H9 (cell line): ENCODE measurements at regions not wholly inside any gene's neighbourhood (a gene's known extent, or its start where the extent isn't known, plus 50 kb on each side); places are given as distances from the start of the nearest gene placed in this dataset.
A peak's percentile ranks its signal among the peaks of the same experiment; 100 is the strongest.

ENCODE experiments used
- DNase-seq: peaks from one replicate; pipeline ENCODE4 v3.0.0-alpha.2; 2017
- H2AFZ ChIP-seq: one replicate; pipeline ENCODE4 v1.6.1; 2013; ENCODE audit warnings: mild to moderate bottlenecking, low read length, control low read depth, moderate library complexity
- H2AK5ac ChIP-seq: 2 replicates; pipeline ENCODE4 v1.6.1; 2013; ENCODE audit warnings: low read length, control low read depth, mixed read lengths; ENCODE audit not compliant: insufficient read length
- H2BK120ac ChIP-seq: one replicate; pipeline ENCODE4 v1.6.1; 2013; ENCODE audit warnings: low read depth, mild to moderate bottlenecking, low read length, control low read depth, inconsistent platforms; ENCODE audit not compliant: poor library complexity, severe bottlenecking
- H2BK12ac ChIP-seq: 2 replicates; pipeline ENCODE4 v1.6.1; 2013; ENCODE audit warnings: low read length, control low read depth, mixed read lengths, low read depth; ENCODE audit not compliant: insufficient read length
- H2BK15ac ChIP-seq: 2 replicates; pipeline ENCODE4 v1.6.1; 2013; ENCODE audit warnings: low read depth, low read length, control low read depth
- H2BK20ac ChIP-seq: one replicate; pipeline ENCODE4 v1.6.1; 2013; ENCODE audit warnings: low read depth, mild to moderate bottlenecking, low read length, control low read depth, inconsistent platforms; ENCODE audit not compliant: poor library complexity, severe bottlenecking
- H2BK5ac ChIP-seq: 2 replicates; pipeline ENCODE4 v1.6.1; 2013; ENCODE audit warnings: low read length, control low read depth, mixed read lengths; ENCODE audit not compliant: insufficient read length
- H3K14ac ChIP-seq: 2 replicates; pipeline ENCODE4 v1.6.1; 2013; ENCODE audit warnings: low read length, control low read depth; ENCODE audit not compliant: insufficient read depth
- H3K18ac ChIP-seq: 2 replicates; pipeline ENCODE4 v1.6.1; 2013; ENCODE audit warnings: low read depth, mild to moderate bottlenecking, mixed read lengths, low read length, control low read depth; ENCODE audit not compliant: insufficient read length
- H3K23ac ChIP-seq: 2 replicates; pipeline ENCODE4 v1.6.1; 2013; ENCODE audit warnings: low read length, control low read depth, mixed read lengths, low read depth; ENCODE audit not compliant: insufficient read length
- H3K23me2 ChIP-seq: 2 replicates; pipeline ENCODE4 v1.6.1; 2013; ENCODE audit warnings: low read depth, mild to moderate bottlenecking, mixed read lengths, low read length, control low read depth; ENCODE audit not compliant: insufficient read length, poor library complexity, severe bottlenecking
- H3K27ac ChIP-seq: 2 replicates; pipeline ENCODE4 v1.5.1; 2013; ENCODE audit warnings: low read length, control low read depth, mixed read lengths, low read depth; ENCODE audit not compliant: insufficient read length
- H3K27me3 ChIP-seq: 2 replicates; pipeline ENCODE4 v1.6.1; 2013; ENCODE audit warnings: low read length, control low read depth, inconsistent platforms; ENCODE audit not compliant: insufficient read depth
- H3K4ac ChIP-seq: 2 replicates; pipeline ENCODE4 v1.6.1; 2013; ENCODE audit warnings: low read depth, mild to moderate bottlenecking, control low read depth, inconsistent platforms, low read length, moderate library complexity
- H3K4me1 ChIP-seq: 2 replicates; pipeline ENCODE4 v1.6.1; 2013; ENCODE audit warnings: low read length, control low read depth, inconsistent platforms; ENCODE audit not compliant: insufficient read depth
- H3K4me2 ChIP-seq: 2 replicates; pipeline ENCODE4 v1.6.1; 2013; ENCODE audit warnings: low read length, control low read depth, mixed read lengths; ENCODE audit not compliant: insufficient read length, insufficient read depth
- H3K56ac ChIP-seq: 2 replicates; pipeline ENCODE4 v1.6.1; 2013; ENCODE audit warnings: low read depth, mild to moderate bottlenecking, mixed read lengths, low read length, control low read depth; ENCODE audit not compliant: insufficient read length
- H3K79me1 ChIP-seq: 2 replicates; pipeline ENCODE4 v1.6.1; 2013; ENCODE audit warnings: low read depth, mild to moderate bottlenecking, moderate library complexity, low read length, control low read depth, inconsistent platforms; ENCODE audit not compliant: insufficient read depth, poor library complexity, severe bottlenecking
- H3K79me2 ChIP-seq: 2 replicates; pipeline ENCODE4 v1.6.1; 2013; ENCODE audit warnings: low read length, control low read depth, inconsistent platforms; ENCODE audit not compliant: insufficient read depth
- H3K9ac ChIP-seq: 2 replicates; pipeline ENCODE4 v1.6.1; 2013; ENCODE audit warnings: low read length, control low read depth, mixed read lengths; ENCODE audit not compliant: insufficient read length; ENCODE audit errors: extremely low read depth
- H3K9me3 ChIP-seq: one replicate; pipeline ENCODE4 v1.6.1; 2013; ENCODE audit warnings: low read depth, low read length, inconsistent platforms; ENCODE audit not compliant: control insufficient read depth
- H3T11ph ChIP-seq: one replicate; pipeline ENCODE4 v1.6.1; 2013; ENCODE audit warnings: mild to moderate bottlenecking, low read length, control low read depth, inconsistent platforms
- H4K20me1 ChIP-seq: one replicate; pipeline ENCODE4 v1.6.1; 2013; ENCODE audit not compliant: control insufficient read depth, insufficient read length, insufficient read depth
- H4K5ac ChIP-seq: 2 replicates; pipeline ENCODE4 v1.6.1; 2013; ENCODE audit warnings: low read depth, mild to moderate bottlenecking, mixed read lengths, low read length, control low read depth; ENCODE audit not compliant: insufficient read length
- H4K8ac ChIP-seq: replicated peaks from 2 replicates; pipeline ENCODE4 v1.6.1; 2013; ENCODE audit warnings: low read length, control low read depth, mixed read lengths, low read depth; ENCODE audit not compliant: insufficient read length
- H4K91ac ChIP-seq: 2 replicates; pipeline ENCODE4 v1.6.1; 2013; ENCODE audit warnings: low read depth, mild to moderate bottlenecking, moderate library complexity, mixed read lengths, low read length, control low read depth; ENCODE audit not compliant: insufficient read length
- H3K27ac Mint-ChIP-seq, 3 experiments: 2 replicates in 2 of 3; 3 replicates in 1 of 3; pipeline ENCODE4 v1.8.0; 2020 to 2021; ENCODE audit warnings: mixed read lengths in 3 of 3, mild to moderate bottlenecking in 1 of 3, moderate library complexity in 1 of 3
- H3K27me3 Mint-ChIP-seq: 2 replicates; pipeline ENCODE4 v1.8.0; 2021; ENCODE audit warnings: low read depth, mild to moderate bottlenecking, moderate library complexity, mixed read lengths
- H3K36me3 Mint-ChIP-seq, 3 experiments: 2 replicates in 2 of 3; 3 replicates in 1 of 3; pipeline ENCODE4 v1.8.0; 2020 to 2021; ENCODE audit warnings: low read depth in 3 of 3, mixed read lengths in 3 of 3; ENCODE audit not compliant: insufficient read depth in 1 of 3
- H3K4me1 Mint-ChIP-seq, 2 experiments: 2 replicates each; pipeline ENCODE4 v1.8.0; 2020; ENCODE audit warnings: mixed read lengths in 2 of 2
- H3K4me3 Mint-ChIP-seq, 2 experiments: 2 replicates in 1 of 2; 3 replicates in 1 of 2; pipeline ENCODE4 v1.8.0; 2020 to 2021; ENCODE audit warnings: mild to moderate bottlenecking in 2 of 2, mixed read lengths in 2 of 2, moderate library complexity in 1 of 2
- H3K9me3 Mint-ChIP-seq, 2 experiments: 2 replicates in 1 of 2; 3 replicates in 1 of 2; pipeline ENCODE4 v1.8.0; 2020; ENCODE audit warnings: mild to moderate bottlenecking in 2 of 2, mixed read lengths in 2 of 2, moderate library complexity in 1 of 2
- CTCF ChIP-seq: fragments of 200-600 bp; sonication (generic); conservative IDR thresholded peaks from 3 replicates; pipeline ENCODE4 v1.8.0; 2021; ENCODE audit warnings: antibody characterized with exemption, mild to moderate bottlenecking
- WGBS: extraction: QIAGEN DNeasy Blood & Tissue Kit; methylation state at CpG from one replicate; pipeline ENCODE4 v1.1.7; 2013; ENCODE audit warnings: missing lambda C conversion rate, low lambda C conversion rate, mixed read lengths; ENCODE audit not compliant: insufficient read length; ENCODE audit errors: extremely low coverage; 5-methylcytosine and 5-hydroxymethylcytosine counted together

GRCh38 chr3:135736740-135737139 lies 228.8 kb upstream of the PPP2R3A start:
- Mint-ChIP-seq H3K4me3 (no peak overlapping the region), H3K36me3 (peaks cover 0 to 6% (median 2%) of the 10 kb centered on the region in 3 experiments; a peak in 4 of 7 replicates), H3K27me3 (peaks cover 2% of the 10 kb centered on the region; the same call in 1 of the 2 replicates), H3K4me1 (peaks cover 16 to 18% of the 10 kb centered on the region in 2 experiments), H3K9me3 (peaks cover 8 to 13% of the 10 kb centered on the region in 2 experiments; a peak in 4 of 5 replicates), H3K27ac (no peak overlapping the region)
- no peak overlapping the region for H3T11ph ChIP-seq
- H2BK15ac ChIP-seq, result no peak overlapping the region
- H2BK120ac ChIP-seq, result no peak overlapping the region
- peak; percentile 76 for DNase-seq
- H3K4ac ChIP-seq, result no peak overlapping the region
- no peak overlapping the region for H3K4me2 ChIP-seq
- TF ChIP-seq CTCF, result peak; percentile 82
- H3K23me2 ChIP-seq, result no peaks in the 10 kb centered on the region
- H3K18ac ChIP-seq, result no peak overlapping the region
- H2BK12ac ChIP-seq, result no peak overlapping the region
- no peak overlapping the region for H2AFZ ChIP-seq
- H4K8ac ChIP-seq, result no peak overlapping the region
- no peak overlapping the region for H2AK5ac ChIP-seq
- no peak overlapping the region for H3K9ac ChIP-seq
- H3K4me1 ChIP-seq, result no peaks in the 10 kb centered on the region; the same call in 1 of the 2 replicates
- H3K14ac ChIP-seq, result no peak overlapping the region
- H3K23ac ChIP-seq, result no peak overlapping the region
- WGBS, result no CpG with 5 or more reads among the region's 6 CpGs
- H4K5ac ChIP-seq, result no peak overlapping the region
- no peaks in the 10 kb centered on the region for H3K79me2 ChIP-seq
- H3K9me3 ChIP-seq, result no peaks in the 10 kb centered on the region
- no peaks in the 10 kb centered on the region for H4K20me1 ChIP-seq
- H3K56ac ChIP-seq, result no peak overlapping the region
- no peaks in the 10 kb centered on the region for H3K27me3 ChIP-seq
- H3K27ac ChIP-seq, result no peak overlapping the region
- no peak overlapping the region for H2BK5ac ChIP-seq
- H4K91ac ChIP-seq, result no peak overlapping the region
- H3K79me1 ChIP-seq, result no peaks in the 10 kb centered on the region
- no peak overlapping the region for H2BK20ac ChIP-seq
